WTC11 (cell line): ENCODE measurements at regions not wholly inside any gene's neighbourhood (a gene's known extent, or its start where the extent isn't known, plus 50 kb on each side); places are given as distances from the start of the nearest gene placed in this dataset.

ENCODE experiments used
- ATAC-seq: fragments of 200-7000 bp; cut with Tn5 transposase; 2 replicates; pipeline ENCODE4 v1.10.0; 2021; ENCODE audit warnings: mild to moderate bottlenecking, moderate library complexity
- CTCF ChIA-PET: fragments of 300-600 bp; sonication (Branson Sonifier 250); formaldehyde crosslinking; loops from one replicate; lab custom pipeline; 2021; ENCODE audit warnings: antibody characterized with exemption; lab: Charles Lee
- POLR2A ChIA-PET: fragments of 350-600 bp; sonication (Branson Sonifier 250); formaldehyde crosslinking; loops from one replicate; lab custom pipeline; 2021; ENCODE audit warnings: antibody characterized with exemption; lab: Charles Lee
- DNase-seq: peaks from one replicate; pipeline ENCODE4 v3.0.0; 2021; ENCODE audit warnings: low spot score
- H3K27ac Mint-ChIP-seq: 2 replicates; pipeline ENCODE4 v1.8.0; 2021; ENCODE audit warnings: mixed read lengths
- H3K27me3 Mint-ChIP-seq: 2 replicates; pipeline ENCODE4 v1.8.0; 2021; ENCODE audit warnings: low read depth, mild to moderate bottlenecking, moderate library complexity, mixed read lengths
- H3K36me3 Mint-ChIP-seq: 2 replicates; pipeline ENCODE4 v1.8.0; 2021; ENCODE audit warnings: mixed read lengths
- H3K4me1 Mint-ChIP-seq: 2 replicates; pipeline ENCODE4 v1.8.0; 2022; ENCODE audit warnings: mixed read lengths
- H3K4me3 Mint-ChIP-seq: 2 replicates; pipeline ENCODE4 v1.8.0; 2021; ENCODE audit warnings: mild to moderate bottlenecking, moderate library complexity, mixed read lengths
- H3K9me3 Mint-ChIP-seq: 2 replicates; pipeline ENCODE4 v1.8.0; 2021; ENCODE audit warnings: mixed read lengths
- ATF2 ChIP-seq: sonication (generic); formaldehyde crosslinking; IDR thresholded peaks from 2 replicates; pipeline ENCODE4 v1.8.1; 2022; ENCODE audit warnings: low read depth, missing genetic modification reagents, borderline replicate concordance
- ATF3 ChIP-seq: sonication (generic); formaldehyde crosslinking; conservative IDR thresholded peaks from 2 replicates; pipeline ENCODE4 v1.8.1; 2022; ENCODE audit warnings: mild to moderate bottlenecking, missing genetic modification reagents
- ATF6 ChIP-seq: sonication (generic); formaldehyde crosslinking; IDR thresholded peaks from 2 replicates; pipeline ENCODE4 v1.8.1; 2023; ENCODE audit warnings: mild to moderate bottlenecking, missing genetic modification reagents
- CREM ChIP-seq: sonication (generic); formaldehyde crosslinking; IDR thresholded peaks from 2 replicates; pipeline ENCODE4 v1.8.1; 2022; ENCODE audit warnings: mild to moderate bottlenecking, missing genetic modification reagents, moderate library complexity
- CTCF ChIP-seq: fragments of 200-600 bp; IDR thresholded peaks from 2 replicates; pipeline ENCODE4 v1.8.0; 2022; ENCODE audit warnings: antibody characterized with exemption
- E2F5 ChIP-seq: sonication (generic); formaldehyde crosslinking; IDR thresholded peaks from 2 replicates; pipeline ENCODE4 v1.8.1; 2022; ENCODE audit warnings: mild to moderate bottlenecking, moderate library complexity, missing genetic modification reagents
- ELF4 ChIP-seq: sonication (generic); formaldehyde crosslinking; IDR thresholded peaks from 2 replicates; pipeline ENCODE4 v1.8.1; 2022; ENCODE audit warnings: low read depth, mild to moderate bottlenecking, moderate library complexity, missing genetic modification reagents
- EMX1 ChIP-seq: fragments of 250-450 bp; sonication (Bioruptor Pico); IDR thresholded peaks from 2 replicates; pipeline ENCODE4 v1.8.0; 2021; ENCODE audit warnings: mild to moderate bottlenecking
- ESRRA ChIP-seq: sonication (generic); formaldehyde crosslinking; IDR thresholded peaks from 2 replicates; pipeline ENCODE4 v1.8.1; 2022; ENCODE audit warnings: mild to moderate bottlenecking, missing genetic modification reagents, borderline replicate concordance
- FOXJ3 ChIP-seq: sonication (generic); formaldehyde crosslinking; IDR thresholded peaks from 2 replicates; pipeline ENCODE4 v1.9.0; 2021; ENCODE audit warnings: missing genetic modification reagents, mild to moderate bottlenecking, borderline replicate concordance
- GABPB1 ChIP-seq: sonication (generic); formaldehyde crosslinking; IDR thresholded peaks from 2 replicates; pipeline ENCODE4 v1.8.1; 2023; ENCODE audit warnings: mild to moderate bottlenecking, missing genetic modification reagents
- JAZF1 ChIP-seq: fragments of 250-450 bp; sonication (Bioruptor Pico); IDR thresholded peaks from 2 replicates; pipeline ENCODE4 v1.9.0; 2021; ENCODE audit warnings: moderate library complexity, mild to moderate bottlenecking, inconsistent platforms
- KAT7 ChIP-seq: sonication (generic); formaldehyde crosslinking; IDR thresholded peaks from 2 replicates; pipeline ENCODE4 v1.8.1; 2023; ENCODE audit warnings: missing genetic modification reagents, mild to moderate bottlenecking, borderline replicate concordance
- NFATC4 ChIP-seq: fragments of 250-450 bp; sonication (Bioruptor Pico); IDR thresholded peaks from 2 replicates; pipeline ENCODE4 v1.9.0; 2021; ENCODE audit warnings: mild to moderate bottlenecking
- NFYB ChIP-seq: sonication (generic); formaldehyde crosslinking; conservative IDR thresholded peaks from 2 replicates; pipeline ENCODE4 v1.8.0; 2022; ENCODE audit warnings: low read depth, missing genetic modification reagents
- SP1 ChIP-seq: sonication (generic); formaldehyde crosslinking; conservative IDR thresholded peaks from 2 replicates; pipeline ENCODE4 v1.8.1; 2022; ENCODE audit warnings: missing genetic modification reagents
- USF1 ChIP-seq: sonication (generic); formaldehyde crosslinking; IDR thresholded peaks from 2 replicates; pipeline ENCODE4 v1.8.0; 2022; ENCODE audit warnings: mild to moderate bottlenecking, missing genetic modification reagents
- ZNF121 ChIP-seq: sonication (generic); formaldehyde crosslinking; IDR thresholded peaks from 2 replicates; pipeline ENCODE4 v1.8.0; 2023; ENCODE audit warnings: missing genetic modification reagents
- ZNF138 ChIP-seq: sonication (generic); formaldehyde crosslinking; conservative IDR thresholded peaks from 2 replicates; pipeline ENCODE4 v1.8.1; 2022; ENCODE audit warnings: mild to moderate bottlenecking, moderate library complexity, missing genetic modification reagents
- ZNF219 ChIP-seq: sonication (generic); formaldehyde crosslinking; IDR thresholded peaks from 2 replicates; pipeline ENCODE4 v1.8.0; 2023; ENCODE audit warnings: missing genetic modification reagents, mild to moderate bottlenecking, borderline replicate concordance
- ZNF396 ChIP-seq: fragments of 250-450 bp; sonication (Bioruptor Pico); IDR thresholded peaks from 2 replicates; pipeline ENCODE4 v1.8.0; 2021; ENCODE audit warnings: mild to moderate bottlenecking, moderate library complexity, borderline replicate concordance
- ZNF671 ChIP-seq: fragments of 250-450 bp; sonication (Bioruptor Pico); IDR thresholded peaks from 2 replicates; pipeline ENCODE4 v1.8.0; 2021; ENCODE audit warnings: mild to moderate bottlenecking

GRCh38 chrX:109844986-109845385 lies 111.9 kb upstream of the ACSL4 start (continued):
- TF ChIP-seq SP1 (CRISPR knock-in tag) (no peak), NFYB (CRISPR knock-in tag) (no peak), E2F5 (CRISPR knock-in tag) (no peak), ZNF671 (no peak)

GRCh38 chrX:109845996-109846395 lies 112.9 kb upstream of the ACSL4 start:
- ChIA-PET POLR2A (no interaction called here), CTCF (interaction anchor here (1.1 kb wide), 1 partner anchor 11 kb away, joined by 4 read pairs; no protein-coding TSS in a partner anchor)
- H3K9me3 Mint-ChIP-seq = no peaks in the 10 kb centered on the region
- H3K4me1 Mint-ChIP-seq = peaks cover 24% of the 10 kb centered on the region
- no peaks in the 10 kb centered on the region for H3K27me3 Mint-ChIP-seq
- no peak for TF ChIP-seq CREM (CRISPR knock-in tag)
- no peak for TF ChIP-seq ZNF219 (CRISPR knock-in tag)
- no peak for TF ChIP-seq ESRRA
- TF ChIP-seq ZNF671 = no peak
- no peak for TF ChIP-seq JAZF1 (CRISPR knock-in tag)
- no peak for TF ChIP-seq NFYB (CRISPR knock-in tag)
- no peak for TF ChIP-seq CTCF
- no peak for TF ChIP-seq SP1 (CRISPR knock-in tag)
- TF ChIP-seq EMX1 (CRISPR knock-in tag) = no peak
- no peaks in the 10 kb centered on the region for H3K36me3 Mint-ChIP-seq
- no peak overlapping the region for H3K27ac Mint-ChIP-seq
- no peak for ATAC-seq
- no peak overlapping the region for H3K4me3 Mint-ChIP-seq
- DNase-seq = no peak

- TF ChIP-seq FOXJ3 (CRISPR knock-in tag) = no peak
- TF ChIP-seq GABPB1 (CRISPR knock-in tag) = peak; percentile 34; the same call in 1 of the 2 replicates
- ChIA-PET POLR2A (no interaction called here), CTCF (interaction anchor here (1.1 kb wide), 1 partner anchor 9 kb away, joined by 4 read pairs; no protein-coding TSS in a partner anchor)
- ATAC-seq = no peak
- Mint-ChIP-seq H3K36me3 (no peaks in the 10 kb centered on the region), H3K9me3 (no peaks in the 10 kb centered on the region), H3K4me3 (no peak overlapping the region), H3K27ac (no peak overlapping the region), H3K4me1 (peaks cover 30% of the 10 kb centered on the region), H3K27me3 (no peaks in the 10 kb centered on the region)
- DNase-seq = no peak
Measured at GRCh38 chrX:109847257-109848187, 114.5 kb upstream of the ACSL4 start.

- peaks cover 1% of the 10 kb centered on the region; the same call in 1 of the 2 replicates for H3K9me3 Mint-ChIP-seq
- ChIA-PET CTCF (interaction anchor here (1.4 kb wide), 2 partner anchors 8 to 136 kb away, joined by 9 to 11 read pairs; no protein-coding TSS in a partner anchor), POLR2A (no interaction called here)
- H3K27me3 Mint-ChIP-seq = no peaks in the 10 kb centered on the region
- H3K36me3 Mint-ChIP-seq = peaks cover 2% of the 10 kb centered on the region
- ATAC-seq = peak; percentile 90
- H3K27ac Mint-ChIP-seq = no peak overlapping the region
- no peak for TF ChIP-seq ATF2 (CRISPR knock-in tag)
- no peak for TF ChIP-seq ELF4
- TF ChIP-seq USF1 (CRISPR knock-in tag) = no peak
- TF ChIP-seq KAT7 = no peak
- no peak for TF ChIP-seq ATF6 (CRISPR knock-in tag)
- no peak for TF ChIP-seq ZNF396 (CRISPR knock-in tag)
- TF ChIP-seq ZNF138 (CRISPR knock-in tag) = no peak
- no peak for TF ChIP-seq NFATC4 (CRISPR knock-in tag)
- TF ChIP-seq ZNF121 (CRISPR knock-in tag) = no peak
- no peak for TF ChIP-seq ATF3
- peaks cover 30% of the 10 kb centered on the region for H3K4me1 Mint-ChIP-seq
- no peak overlapping the region for H3K4me3 Mint-ChIP-seq
- no peak for DNase-seq
Measured at GRCh38 chrX:109848461-109849050, 115.5 kb upstream of the ACSL4 start.
